ENCODE measurements at regions not wholly inside any gene's neighbourhood (a gene's known extent, or its start where the extent isn't known, plus 50 kb on each side); places are given as distances from the start of the nearest gene placed in this dataset.
"Not testable (repeated sequence)": the region's sequence is repeated elsewhere in the genome, so short reads cannot be mapped to it uniquely, and the experiment has no call there.

GRCh38 chr10:4240608-4241197 is 455.7 kb upstream of the KLF6 start:
- H3K27ac ChIP-seq = peak overlapping the region; percentile 85 to 94
- peaks cover 0 to 38% of the 10 kb centered on the region in 2 donors for H3K4me1 ChIP-seq
- no peak for TF ChIP-seq CTCF (IDR thresholded peaks at IDR 0.05)
- no peaks in the 10 kb centered on the region for H3K9me3 ChIP-seq
- H3K4me3 ChIP-seq = peak overlapping the region in 1 of 2 donors; percentile 45
- H3K36me3 ChIP-seq = no peaks in the 10 kb centered on the region
- no peaks in the 10 kb centered on the region for H3K27me3 ChIP-seq
- no peak for DNase-seq (ENCODE audit: low spot score)

GRCh38 chr10:4239186-4239585 is 454.2 kb upstream of the KLF6 start:
- H3K9me3 ChIP-seq = no peaks in the 10 kb centered on the region
- no peaks in the 10 kb centered on the region for H3K36me3 ChIP-seq
- no peaks in the 10 kb centered on the region for H3K27me3 ChIP-seq
- no peak overlapping the region for H3K4me3 ChIP-seq
- peaks cover 0 to 35% of the 10 kb centered on the region in 2 donors for H3K4me1 ChIP-seq
- no peak for TF ChIP-seq CTCF (IDR thresholded peaks at IDR 0.05)
- DNase-seq (ENCODE audit: low spot score) = no peak
- H3K27ac ChIP-seq = no peak overlapping the region

- DNase-seq (ENCODE audit: low spot score); H3K36me3 ChIP-seq; H3K27me3 ChIP-seq; H3K4me3 ChIP-seq; H3K27ac ChIP-seq; H3K9me3 ChIP-seq: not testable (repeated sequence)
- peaks cover 0 to 13% of the 10 kb centered on the region in 2 donors for H3K4me1 ChIP-seq
Observed at GRCh38 chr10:4236905-4237304, 451.9 kb upstream of the KLF6 start.

DNA sequence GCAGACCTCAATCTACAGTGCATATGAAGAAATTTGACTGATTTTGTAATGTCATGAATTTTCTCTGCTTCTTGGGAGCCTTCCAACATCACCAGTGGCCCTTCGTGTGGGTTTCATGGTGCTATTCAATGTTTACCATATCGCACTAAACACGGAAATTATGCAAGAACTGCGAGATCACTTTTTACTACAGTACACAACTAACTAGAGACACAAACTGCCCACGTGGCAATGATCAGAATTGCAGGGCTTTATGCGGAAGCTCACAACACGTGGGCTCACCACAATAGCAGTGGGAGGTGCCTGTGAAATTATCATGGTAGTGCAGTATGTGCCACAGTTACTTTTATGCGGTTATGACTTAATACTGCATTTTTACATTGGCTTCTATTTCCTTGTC is 449.7 kb upstream of the KLF6 start:
- Histone ChIP-seq H3K4me1 (no peaks in the 10 kb centered on the region), H3K9me3 (peaks cover 0 to 7% of the 10 kb centered on the region in 2 donors), H3K27me3 (no peaks in the 10 kb centered on the region), H3K4me3 (no peak overlapping the region), H3K27ac (no peak overlapping the region), H3K36me3 (peaks cover 8% of the 10 kb centered on the region)
- DNase-seq (ENCODE audit: low spot score) = no peak
- TF ChIP-seq CTCF (IDR thresholded peaks at IDR 0.05) = no peak

GRCh38 chr10:4231439-4231838 is 446.4 kb upstream of the KLF6 start:
- H3K36me3 ChIP-seq = peaks cover 8% of the 10 kb centered on the region
- DNase-seq (ENCODE audit: low spot score) = no peak
- no peaks in the 10 kb centered on the region for H3K4me1 ChIP-seq
- no peaks in the 10 kb centered on the region for H3K27me3 ChIP-seq
- peaks cover 0 to 7% of the 10 kb centered on the region in 2 donors for H3K9me3 ChIP-seq
- TF ChIP-seq CTCF (IDR thresholded peaks at IDR 0.05) = no peak
- no peak overlapping the region for H3K4me3 ChIP-seq
- no peak overlapping the region for H3K27ac ChIP-seq

DNA sequence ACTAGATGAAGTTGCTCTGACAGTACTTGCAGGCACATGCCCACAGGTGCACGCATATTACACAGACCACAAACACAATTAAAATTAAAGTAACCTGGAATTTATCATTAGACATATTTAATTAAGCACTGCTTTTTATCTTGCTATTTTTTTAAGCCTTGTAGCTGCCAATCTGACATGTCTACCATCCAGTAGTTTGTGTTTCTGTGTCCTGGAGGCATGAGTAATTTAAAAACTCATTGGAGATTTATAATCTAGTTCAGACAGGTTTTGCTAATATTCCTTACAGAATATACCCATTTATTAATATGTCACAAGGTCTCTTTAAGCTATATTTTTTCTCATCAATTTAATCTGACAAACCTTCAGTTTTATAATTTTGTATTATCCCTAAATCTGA is 445.0 kb upstream of the KLF6 start:
- no peak for TF ChIP-seq CTCF (IDR thresholded peaks at IDR 0.05)
- no peak overlapping the region for H3K4me3 ChIP-seq
- peaks cover 0 to 7% of the 10 kb centered on the region in 2 donors for H3K9me3 ChIP-seq

More for the DNA sequence above, 445.0 kb upstream of the KLF6 start:
- Histone ChIP-seq H3K36me3 (peaks cover 8% of the 10 kb centered on the region), H3K27ac (no peak overlapping the region), H3K27me3 (no peaks in the 10 kb centered on the region), H3K4me1 (no peaks in the 10 kb centered on the region)
- no peak for DNase-seq (ENCODE audit: low spot score)

All from right atrium auricular region (tissue), 2 donors.